ENCODE measurements at regions not wholly inside any gene's neighbourhood (a gene's known extent, or its start where the extent isn't known, plus 50 kb on each side); places are given as distances from the start of the nearest gene placed in this dataset.

DNA sequence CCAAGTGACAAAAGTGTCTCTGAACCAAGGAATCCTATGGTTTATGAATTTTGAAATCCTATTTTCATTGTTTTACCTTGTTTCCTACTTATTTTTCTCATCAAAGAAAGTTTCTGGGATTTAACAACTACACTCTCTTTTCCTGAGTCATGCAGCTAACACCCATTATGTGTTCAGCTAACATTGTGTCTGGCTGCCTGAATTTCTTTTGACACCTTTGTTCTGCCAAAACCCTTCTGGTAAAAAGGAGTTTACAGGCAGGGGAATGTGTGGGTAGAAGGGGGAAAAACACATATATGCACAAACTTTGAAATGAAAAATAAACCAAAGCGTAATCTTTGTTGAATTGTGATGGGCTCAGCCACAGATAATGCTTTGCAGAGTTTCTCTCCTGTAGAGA is 146.2 kb downstream of the COX7C start:
- TF ChIP-seq, protein P1, sequence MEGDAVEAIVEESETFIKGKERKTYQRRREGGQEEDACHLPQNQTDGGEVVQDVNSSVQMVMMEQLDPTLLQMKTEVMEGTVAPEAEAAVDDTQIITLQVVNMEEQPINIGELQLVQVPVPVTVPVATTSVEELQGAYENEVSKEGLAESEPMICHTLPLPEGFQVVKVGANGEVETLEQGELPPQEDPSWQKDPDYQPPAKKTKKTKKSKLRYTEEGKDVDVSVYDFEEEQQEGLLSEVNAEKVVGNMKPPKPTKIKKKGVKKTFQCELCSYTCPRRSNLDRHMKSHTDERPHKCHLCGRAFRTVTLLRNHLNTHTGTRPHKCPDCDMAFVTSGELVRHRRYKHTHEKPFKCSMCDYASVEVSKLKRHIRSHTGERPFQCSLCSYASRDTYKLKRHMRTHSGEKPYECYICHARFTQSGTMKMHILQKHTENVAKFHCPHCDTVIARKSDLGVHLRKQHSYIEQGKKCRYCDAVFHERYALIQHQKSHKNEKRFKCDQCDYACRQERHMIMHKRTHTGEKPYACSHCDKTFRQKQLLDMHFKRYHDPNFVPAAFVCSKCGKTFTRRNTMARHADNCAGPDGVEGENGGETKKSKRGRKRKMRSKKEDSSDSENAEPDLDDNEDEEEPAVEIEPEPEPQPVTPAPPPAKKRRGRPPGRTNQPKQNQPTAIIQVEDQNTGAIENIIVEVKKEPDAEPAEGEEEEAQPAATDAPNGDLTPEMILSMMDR (IDR thresholded peaks at IDR 0.05; ENCODE audit: control extremely low read depth, extremely low read depth, low read depth, missing control alignments) = no peak
- ChIA-PET POLR2A (no interaction called here), CTCF (no interaction called here)
- DNase-seq (ENCODE audit: extremely low spot score) = no peak

GRCh38 chr5:86765778-86766502 is 148.2 kb downstream of the COX7C start:
- TF ChIP-seq, protein P1 (IDR thresholded peaks at IDR 0.05; ENCODE audit: control extremely low read depth, extremely low read depth, low read depth, missing control alignments) = no peak
- ChIA-PET POLR2A (no interaction called here), CTCF (interaction anchor here (1.3 kb wide), 1 partner anchor 12 kb away, joined by 3 read pairs; no protein-coding TSS in a partner anchor)
- no peak for DNase-seq (ENCODE audit: extremely low spot score)

DNA sequence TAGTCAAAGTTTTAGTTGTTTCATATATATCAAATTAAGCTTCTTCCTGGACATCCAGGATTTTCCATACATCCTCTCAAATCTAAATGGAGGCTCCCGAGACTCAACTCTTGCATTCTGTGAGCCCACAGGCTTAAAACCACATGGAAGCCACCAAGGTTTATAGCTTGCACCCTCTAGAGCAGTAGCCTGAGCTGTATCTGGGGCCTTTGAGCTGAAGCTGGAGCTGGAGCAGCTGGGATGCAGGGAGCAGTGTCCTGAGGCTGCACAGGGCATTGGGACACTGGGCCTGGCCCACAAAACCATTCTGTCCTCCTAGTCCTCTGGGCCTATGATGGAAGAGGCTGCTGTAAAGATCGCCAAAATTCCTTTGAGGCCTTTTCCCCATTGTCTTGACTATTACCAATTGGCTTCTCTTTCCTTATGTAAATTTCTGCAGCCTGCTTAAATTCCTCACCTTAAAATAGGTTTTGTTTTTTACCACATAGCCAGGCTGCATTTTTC is 151.0 kb downstream of the COX7C start:
- ChIA-PET CTCF (interaction anchor here (1.0 kb wide), 1 partner anchor 50 kb away, joined by 3 read pairs; no protein-coding TSS in a partner anchor), POLR2A (no interaction called here)
- TF ChIP-seq, protein P1 (IDR thresholded peaks at IDR 0.05; ENCODE audit: control extremely low read depth, extremely low read depth, low read depth, missing control alignments) = no peak
- DNase-seq (ENCODE audit: extremely low spot score) = no peak

DNA sequence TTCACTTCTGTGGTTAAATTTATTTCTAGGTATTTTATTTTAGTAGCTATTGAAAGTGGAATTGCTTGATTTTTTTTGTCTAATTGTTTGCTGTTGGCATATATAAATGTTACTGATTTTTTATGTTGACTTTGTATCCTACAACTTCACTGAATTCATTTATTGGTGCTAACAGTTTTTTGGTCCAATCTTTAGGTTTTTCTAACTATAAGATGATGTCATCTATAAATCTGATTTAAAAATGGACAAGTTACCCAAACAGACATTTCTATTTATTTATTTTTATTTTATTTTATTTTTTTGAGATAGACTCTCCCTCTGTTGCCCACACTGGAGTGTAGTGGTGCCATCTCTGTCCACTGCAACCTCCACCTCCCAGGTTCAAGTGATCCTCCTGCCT is 162.3 kb downstream of the COX7C start:
- DNase-seq (ENCODE audit: extremely low spot score) = no peak
- ChIA-PET POLR2A (no interaction called here), CTCF (no interaction called here)
- TF ChIP-seq, protein P1 (IDR thresholded peaks at IDR 0.05; ENCODE audit: control extremely low read depth, extremely low read depth, low read depth, missing control alignments) = no peak

DNA sequence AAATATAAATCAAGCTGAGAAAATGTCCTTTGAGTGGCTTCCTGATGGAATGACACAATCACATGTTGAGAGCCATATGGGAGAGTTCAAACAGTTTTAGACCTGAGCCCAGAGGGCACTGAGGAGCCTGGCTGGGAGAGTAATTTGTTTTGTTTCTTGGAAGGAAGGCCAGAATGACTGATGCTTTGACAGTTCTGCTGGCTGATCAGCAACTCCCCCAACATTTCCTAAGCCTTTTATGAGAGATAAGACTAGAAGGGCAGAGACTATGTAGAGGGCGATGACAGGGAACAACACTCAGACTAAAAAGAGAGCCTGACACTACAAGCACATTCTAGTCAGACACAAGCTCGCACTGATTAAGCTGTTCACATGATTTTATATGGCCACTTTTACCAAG is 169.2 kb downstream of the COX7C start:
- ChIA-PET POLR2A (no interaction called here), CTCF (interaction anchor here (1.0 kb wide), 1 partner anchor 13 kb away, joined by 4 read pairs; no protein-coding TSS in a partner anchor)
- TF ChIP-seq, protein P1 (IDR thresholded peaks at IDR 0.05; ENCODE audit: control extremely low read depth, extremely low read depth, low read depth, missing control alignments) = no peak
- DNase-seq (ENCODE audit: extremely low spot score) = no peak

DNA sequence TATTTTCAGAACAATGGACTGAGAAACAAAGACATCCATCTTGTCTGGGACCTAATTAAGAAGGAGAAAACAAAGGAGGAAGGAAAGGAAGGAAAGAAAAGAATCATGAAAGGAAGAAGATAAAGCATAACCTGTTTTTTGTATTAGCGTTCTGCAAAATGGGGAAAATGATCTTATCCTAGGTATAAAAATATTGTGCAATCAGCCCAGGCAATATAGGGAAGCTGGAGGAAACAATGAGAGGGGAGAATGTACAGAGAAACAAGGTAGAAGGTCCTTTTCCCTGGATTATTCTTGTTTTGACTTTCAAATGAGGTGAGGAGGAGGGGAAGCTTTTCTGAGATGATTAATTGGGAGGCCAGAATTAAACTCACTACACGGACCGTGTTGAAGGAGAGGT is 177.9 kb downstream of the COX7C start:
- TF ChIP-seq, protein P1 (IDR thresholded peaks at IDR 0.05; ENCODE audit: control extremely low read depth, extremely low read depth, low read depth, missing control alignments) = no peak
- ChIA-PET CTCF (no interaction called here), POLR2A (no interaction called here)
- no peak for DNase-seq (ENCODE audit: extremely low spot score)
